IPS-15b (cell line): ENCODE measurements at regions not wholly inside any gene's neighbourhood (a gene's known extent, or its start where the extent isn't known, plus 50 kb on each side); places are given as distances from the start of the nearest gene placed in this dataset.

Source experiments
- H3K27me3 ChIP-seq: one replicate; pipeline ENCODE4 v1.6.1; 2013; ENCODE audit warnings: low read length; ENCODE audit not compliant: control insufficient read depth, insufficient read depth
- H3K36me3 ChIP-seq: one replicate; pipeline ENCODE4 v1.6.1; 2013; ENCODE audit warnings: low read length; ENCODE audit not compliant: control insufficient read depth, insufficient read depth
- H3K4me1 ChIP-seq: one replicate; pipeline ENCODE4 v1.6.1; 2013; ENCODE audit warnings: mild to moderate bottlenecking, low read length; ENCODE audit not compliant: control insufficient read depth, insufficient read depth
- H3K4me3 ChIP-seq: one replicate; pipeline ENCODE4 v1.5.1; 2013; ENCODE audit warnings: low read depth, low read length
- H3K9ac ChIP-seq: one replicate; pipeline ENCODE4 v1.6.1; 2013; ENCODE audit warnings: low read depth, mild to moderate bottlenecking, low read length
- H3K9me3 ChIP-seq: one replicate; pipeline ENCODE4 v1.6.1; 2013; ENCODE audit warnings: mild to moderate bottlenecking, low read length; ENCODE audit not compliant: control insufficient read depth, insufficient read depth

DNA sequence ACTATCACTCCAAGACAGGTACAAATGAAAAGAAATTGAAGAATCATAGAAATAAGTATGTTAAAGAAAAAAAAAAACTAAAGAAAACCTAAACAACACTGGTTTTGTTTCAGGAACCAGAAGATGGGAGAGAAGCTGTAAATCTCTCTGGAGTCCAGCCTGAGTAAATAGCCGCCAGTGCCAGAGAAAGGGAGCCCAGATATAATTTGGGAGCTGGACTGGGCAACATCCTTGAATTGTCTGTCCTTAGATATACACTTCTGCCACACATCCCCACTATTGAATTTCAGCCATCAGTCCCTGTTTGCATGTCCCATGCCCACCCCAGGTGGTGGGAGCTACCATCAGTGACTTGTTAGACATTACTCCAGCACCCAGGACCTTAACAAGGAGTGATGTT, 979.6 kb downstream of the DTWD2 start:
- Histone ChIP-seq H3K36me3 (no peaks in the 10 kb centered on the region), H3K4me3 (no peak overlapping the region), H3K27me3 (no peaks in the 10 kb centered on the region), H3K9ac (no peak overlapping the region), H3K4me1 (no peaks in the 10 kb centered on the region), H3K9me3 (no peaks in the 10 kb centered on the region)

DNA sequence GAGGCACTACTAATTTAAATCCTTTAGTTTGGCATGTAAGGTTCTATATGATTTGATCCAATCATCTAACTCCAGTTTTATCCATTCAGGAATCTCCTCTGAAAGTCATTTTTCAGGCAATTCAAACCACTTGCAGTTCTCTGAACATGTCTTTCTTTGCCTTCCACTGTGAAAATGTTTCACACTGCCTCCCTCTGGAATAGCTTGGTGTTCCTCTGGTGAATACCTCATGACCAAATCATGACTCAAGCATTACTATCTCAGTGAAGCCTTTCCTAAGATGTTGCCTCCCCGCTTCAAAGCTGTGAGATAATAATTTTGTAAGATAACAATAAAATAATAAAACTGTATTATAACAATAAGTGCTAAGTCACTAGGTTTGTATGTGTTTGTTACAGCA, 981.1 kb downstream of the DTWD2 start:
- H3K9me3 ChIP-seq: no peaks in the 10 kb centered on the region
- H3K27me3 ChIP-seq: no peaks in the 10 kb centered on the region
- H3K36me3 ChIP-seq: no peaks in the 10 kb centered on the region
- H3K9ac ChIP-seq: no peak overlapping the region
- H3K4me3 ChIP-seq: no peak overlapping the region
- no peaks in the 10 kb centered on the region for H3K4me1 ChIP-seq

DNA sequence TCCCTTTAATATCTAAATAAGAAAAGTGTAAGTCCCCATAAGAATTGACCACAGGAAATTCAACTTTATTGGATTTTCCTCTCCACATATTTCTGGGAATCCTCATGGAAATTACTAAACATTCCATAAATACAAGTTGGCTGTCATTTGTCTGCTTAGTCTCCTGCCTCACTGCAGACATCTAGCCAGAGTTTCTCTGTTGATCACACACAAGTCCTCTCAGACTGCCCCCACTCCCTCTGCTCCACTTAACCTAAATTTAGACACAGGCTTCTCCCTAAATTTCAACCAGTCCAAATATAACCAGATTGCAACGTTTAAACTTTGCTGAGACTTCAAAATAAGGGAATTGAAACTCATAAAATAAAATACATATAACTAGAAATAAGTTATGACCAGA, 982.1 kb downstream of the DTWD2 start:
- Histone ChIP-seq H3K9ac (no peak overlapping the region), H3K4me1 (no peaks in the 10 kb centered on the region), H3K4me3 (no peak overlapping the region), H3K27me3 (no peaks in the 10 kb centered on the region), H3K36me3 (no peaks in the 10 kb centered on the region), H3K9me3 (no peaks in the 10 kb centered on the region)

DNA sequence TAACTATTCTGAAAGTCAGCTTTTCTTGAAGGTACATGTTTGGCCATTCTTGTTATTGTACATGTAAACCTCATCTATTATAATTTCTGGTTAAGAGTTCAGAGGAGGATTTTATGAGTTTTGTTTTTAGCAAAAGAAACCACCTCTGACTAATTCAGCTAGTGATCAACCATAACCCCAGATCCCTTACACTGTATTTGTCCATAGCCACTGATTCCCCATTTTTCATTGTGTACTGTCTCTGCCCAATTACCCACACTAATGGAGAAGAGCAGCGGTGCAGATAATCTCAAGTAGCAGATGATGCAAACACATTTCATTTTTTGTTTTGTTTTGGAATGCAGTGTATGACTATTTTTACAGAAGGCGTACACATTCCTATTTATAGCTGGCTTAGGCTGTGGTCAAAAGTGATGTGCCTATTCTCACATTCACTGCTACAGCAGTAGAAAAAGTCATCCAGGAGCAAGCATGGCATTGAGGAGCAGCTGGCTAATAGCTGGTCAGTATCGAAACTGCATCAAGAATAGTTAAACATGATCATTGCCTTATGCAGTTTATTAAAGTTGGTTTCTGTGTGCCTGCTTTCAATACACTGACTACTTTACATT, 988.3 kb downstream of the DTWD2 start:
- H3K9ac ChIP-seq: no peak overlapping the region

DNA sequence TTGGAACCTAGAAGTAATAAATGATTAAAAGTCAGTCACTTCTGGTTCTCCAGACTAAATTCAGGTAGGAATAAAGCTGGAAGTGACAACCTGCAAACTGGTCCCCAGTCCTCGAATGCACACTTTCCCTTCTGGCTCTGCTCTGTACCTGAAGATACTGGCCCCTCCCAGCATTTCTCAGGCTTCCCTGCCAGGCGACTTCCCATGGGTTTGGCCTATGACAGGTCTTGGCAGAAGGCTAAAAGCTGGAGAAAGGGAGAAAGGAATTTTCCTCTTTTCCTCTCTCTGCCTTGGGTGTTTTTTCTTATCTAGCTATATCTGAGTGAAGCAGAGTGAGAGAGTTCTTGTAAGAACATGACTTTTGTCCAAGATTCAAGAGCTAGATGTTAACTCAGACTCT, 1005.7 kb downstream of the DTWD2 start:
- H3K36me3 ChIP-seq: no peaks in the 10 kb centered on the region
- H3K4me1 ChIP-seq: no peaks in the 10 kb centered on the region
- H3K27me3 ChIP-seq: no peaks in the 10 kb centered on the region
- no peak overlapping the region for H3K4me3 ChIP-seq
- H3K9me3 ChIP-seq: no peaks in the 10 kb centered on the region
- no peak overlapping the region for H3K9ac ChIP-seq

More for the DNA sequence above, 988.3 kb downstream of the DTWD2 start:
- no peaks in the 10 kb centered on the region for H3K36me3 ChIP-seq
- H3K9me3 ChIP-seq: no peaks in the 10 kb centered on the region
- no peaks in the 10 kb centered on the region for H3K27me3 ChIP-seq
- no peak overlapping the region for H3K4me3 ChIP-seq
- H3K4me1 ChIP-seq: no peaks in the 10 kb centered on the region

DNA sequence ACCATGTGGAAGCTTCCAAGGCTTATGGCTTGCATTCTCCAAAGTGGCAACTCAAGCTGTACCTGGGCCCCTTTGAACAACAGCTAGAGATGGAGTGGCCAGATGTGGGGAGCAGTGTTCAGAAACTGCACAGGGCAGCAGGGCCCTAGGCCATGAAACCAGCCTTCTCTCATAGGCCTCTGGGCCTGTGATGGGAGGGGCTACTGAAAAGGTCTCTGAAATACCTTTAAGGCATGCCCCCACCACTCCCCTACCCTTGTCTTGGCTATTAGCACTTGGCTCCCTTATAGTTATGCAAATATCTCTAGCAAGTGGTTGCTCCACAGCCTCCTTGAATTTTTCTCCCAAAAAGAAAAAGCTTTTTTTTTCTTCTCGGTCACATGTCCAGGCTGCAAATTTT, 1014.6 kb downstream of the DTWD2 start:
- Histone ChIP-seq H3K9me3 (no peaks in the 10 kb centered on the region), H3K4me1 (no peaks in the 10 kb centered on the region), H3K27me3 (no peaks in the 10 kb centered on the region), H3K4me3 (no peak overlapping the region), H3K9ac (no peak overlapping the region), H3K36me3 (no peaks in the 10 kb centered on the region)

DNA sequence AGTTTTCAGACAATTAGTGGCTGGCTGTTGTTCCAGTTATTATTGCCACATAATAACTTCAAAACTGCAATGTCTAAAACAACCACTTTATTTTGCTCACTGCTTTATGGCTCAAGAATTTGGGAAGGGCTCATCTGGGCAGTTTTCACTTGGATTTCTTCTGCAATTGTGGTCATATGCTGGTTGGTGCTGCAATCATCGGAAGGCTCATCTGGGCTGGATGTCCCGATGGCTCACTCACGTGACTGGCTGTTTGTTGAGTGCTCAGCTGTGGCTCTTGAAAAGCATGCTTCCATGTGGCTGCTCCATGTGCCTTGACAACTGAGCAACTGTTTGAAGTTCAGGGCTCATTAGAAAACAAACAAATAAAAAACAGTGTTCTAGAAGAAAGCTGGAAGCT, 1032.5 kb downstream of the DTWD2 start:
- Histone ChIP-seq H3K27me3 (no peaks in the 10 kb centered on the region), H3K4me1 (no peaks in the 10 kb centered on the region), H3K9me3 (no peaks in the 10 kb centered on the region), H3K4me3 (no peak overlapping the region), H3K36me3 (no peaks in the 10 kb centered on the region), H3K9ac (no peak overlapping the region)

DNA sequence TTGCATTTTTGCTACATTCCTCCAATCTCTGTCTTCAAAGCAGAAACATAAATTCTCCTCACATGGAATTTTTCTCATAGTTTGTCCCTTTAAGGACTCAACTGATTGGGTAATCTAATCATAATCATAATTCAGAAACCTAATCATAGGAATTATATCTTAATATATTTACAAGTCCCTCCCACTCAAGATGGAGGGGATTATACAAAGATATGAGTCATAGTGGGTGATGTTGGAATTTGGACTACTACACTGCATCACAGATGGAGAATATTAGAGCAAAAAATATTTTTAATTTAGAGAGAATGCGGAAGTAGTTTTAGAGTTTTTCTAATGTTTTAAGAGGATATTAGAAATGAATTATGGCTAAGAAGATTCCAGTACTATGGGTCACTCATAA, 1034.0 kb downstream of the DTWD2 start:
- H3K36me3 ChIP-seq: no peaks in the 10 kb centered on the region
- no peak overlapping the region for H3K9ac ChIP-seq
- no peaks in the 10 kb centered on the region for H3K9me3 ChIP-seq
- no peaks in the 10 kb centered on the region for H3K27me3 ChIP-seq
- no peak overlapping the region for H3K4me3 ChIP-seq
- no peaks in the 10 kb centered on the region for H3K4me1 ChIP-seq

DNA sequence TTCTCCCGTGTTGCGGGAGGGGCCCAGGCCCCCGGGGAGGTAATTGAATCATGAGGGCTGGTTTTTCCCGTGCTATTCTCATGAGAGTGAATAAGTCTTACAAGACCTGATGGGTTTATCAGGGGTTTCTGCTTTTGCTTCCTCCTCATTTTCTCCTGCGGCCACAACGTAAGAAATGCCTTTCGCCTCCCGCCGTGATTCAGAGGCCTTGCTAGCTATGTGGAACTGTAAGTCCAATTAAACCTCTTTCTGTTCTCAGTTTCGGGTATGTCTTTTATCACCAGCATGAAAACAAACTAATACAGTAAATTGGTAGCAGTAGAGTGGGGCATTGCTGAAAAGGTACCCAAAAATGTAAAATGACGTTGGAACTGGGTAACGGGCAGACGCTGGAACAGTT, 1035.1 kb downstream of the DTWD2 start:
- Histone ChIP-seq H3K9me3 (no peaks in the 10 kb centered on the region), H3K9ac (no peak overlapping the region), H3K4me1 (no peaks in the 10 kb centered on the region), H3K36me3 (no peaks in the 10 kb centered on the region), H3K27me3 (no peaks in the 10 kb centered on the region), H3K4me3 (no peak overlapping the region)

DNA sequence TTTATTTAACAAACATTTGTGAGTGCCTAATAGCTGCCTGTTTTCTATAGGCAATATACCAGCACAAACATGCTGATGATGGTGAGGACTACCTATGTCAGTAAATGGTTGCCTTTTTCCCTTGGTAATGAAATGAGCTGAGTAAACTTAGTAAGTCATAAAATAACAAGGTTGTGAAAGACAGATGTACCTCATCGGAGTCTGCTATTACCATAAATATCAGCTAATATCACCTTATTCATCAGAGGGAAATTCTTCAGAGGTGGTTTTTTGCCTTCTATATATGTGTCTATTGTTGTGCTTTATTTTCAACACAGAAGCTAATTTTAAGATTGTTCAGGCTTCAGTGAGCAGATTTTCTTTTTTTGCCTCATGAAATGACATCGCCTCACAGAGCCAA, 1040.5 kb downstream of the DTWD2 start:
- Histone ChIP-seq H3K9ac (no peak overlapping the region), H3K4me1 (no peaks in the 10 kb centered on the region), H3K4me3 (no peak overlapping the region), H3K27me3 (no peaks in the 10 kb centered on the region), H3K36me3 (no peaks in the 10 kb centered on the region), H3K9me3 (no peaks in the 10 kb centered on the region)

DNA sequence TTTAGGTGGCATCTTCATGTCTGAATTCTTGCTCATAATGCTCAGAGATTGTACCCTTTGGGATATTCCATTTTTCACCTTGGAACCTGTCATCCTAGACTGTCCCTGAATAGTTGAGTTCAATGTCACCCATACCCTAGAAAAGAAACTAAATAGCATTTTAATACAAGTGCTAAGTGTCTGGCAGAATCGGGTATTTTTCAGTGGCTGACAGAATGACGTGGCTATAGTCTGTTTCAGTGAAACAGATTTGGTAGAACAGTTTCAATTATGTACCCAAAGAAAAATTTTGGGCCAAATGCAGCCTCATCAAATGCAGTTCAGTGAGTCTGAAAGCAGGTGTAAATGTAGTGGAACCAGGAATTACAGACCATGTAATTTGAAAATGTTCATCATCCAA, 1041.2 kb downstream of the DTWD2 start:
- H3K4me1 ChIP-seq: no peaks in the 10 kb centered on the region
- no peak overlapping the region for H3K4me3 ChIP-seq
- no peak overlapping the region for H3K9ac ChIP-seq
- no peaks in the 10 kb centered on the region for H3K36me3 ChIP-seq
- no peaks in the 10 kb centered on the region for H3K9me3 ChIP-seq
- H3K27me3 ChIP-seq: no peaks in the 10 kb centered on the region

DNA sequence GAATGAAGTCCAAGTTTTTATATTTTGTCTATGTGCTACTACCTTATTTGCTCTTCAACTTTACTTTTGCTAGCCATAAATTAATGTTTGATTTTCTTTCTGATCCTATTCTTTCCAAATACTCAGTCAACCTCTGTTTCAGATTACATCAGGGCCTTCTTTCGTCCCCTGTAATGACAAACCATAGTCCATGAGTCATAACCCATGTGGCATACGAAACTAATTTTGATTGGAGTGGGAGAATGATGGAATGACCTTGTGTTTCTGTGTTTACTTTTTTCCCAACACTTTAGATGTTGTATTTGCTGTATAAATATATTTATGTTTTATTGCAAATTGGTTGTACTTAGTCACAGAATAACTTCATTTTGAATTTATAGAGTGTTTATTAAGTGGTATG, 1043.1 kb downstream of the DTWD2 start:
- no peak overlapping the region for H3K9ac ChIP-seq
- H3K4me1 ChIP-seq: no peaks in the 10 kb centered on the region
- H3K27me3 ChIP-seq: no peaks in the 10 kb centered on the region
- no peaks in the 10 kb centered on the region for H3K9me3 ChIP-seq
- H3K36me3 ChIP-seq: no peaks in the 10 kb centered on the region
- no peak overlapping the region for H3K4me3 ChIP-seq
